Endometrium (tissue), 2 donors: ENCODE measurements at regions not wholly inside any gene's neighbourhood (a gene's known extent, or its start where the extent isn't known, plus 50 kb on each side); places are given as distances from the start of the nearest gene placed in this dataset.

Experiments
- FAIRE-seq: peaks from 2 replicates; lab custom pipeline; 2012; peaks lifted over from hg19 to GRCh38; lab: Jason Lieb, UNC
- donor health status: control.
- donor health status: control.

GRCh38 chr17:74051348-74051747, 152.1 kb upstream of the RPL38 start:
- FAIRE-seq: no peak

GRCh38 chr17:74052993-74053711, 150.3 kb upstream of the RPL38 start:
- no peak for FAIRE-seq

- FAIRE-seq: no peak
These were observed 149.8 kb upstream of the RPL38 start for GRCh38 chr17:74053712-74054078.

GRCh38 chr17:74054249-74054648, 149.2 kb upstream of the RPL38 start:
- FAIRE-seq: no peak

GRCh38 chr17:74055508-74056160, 147.8 kb upstream of the RPL38 start:
- no peak for FAIRE-seq

DNA sequence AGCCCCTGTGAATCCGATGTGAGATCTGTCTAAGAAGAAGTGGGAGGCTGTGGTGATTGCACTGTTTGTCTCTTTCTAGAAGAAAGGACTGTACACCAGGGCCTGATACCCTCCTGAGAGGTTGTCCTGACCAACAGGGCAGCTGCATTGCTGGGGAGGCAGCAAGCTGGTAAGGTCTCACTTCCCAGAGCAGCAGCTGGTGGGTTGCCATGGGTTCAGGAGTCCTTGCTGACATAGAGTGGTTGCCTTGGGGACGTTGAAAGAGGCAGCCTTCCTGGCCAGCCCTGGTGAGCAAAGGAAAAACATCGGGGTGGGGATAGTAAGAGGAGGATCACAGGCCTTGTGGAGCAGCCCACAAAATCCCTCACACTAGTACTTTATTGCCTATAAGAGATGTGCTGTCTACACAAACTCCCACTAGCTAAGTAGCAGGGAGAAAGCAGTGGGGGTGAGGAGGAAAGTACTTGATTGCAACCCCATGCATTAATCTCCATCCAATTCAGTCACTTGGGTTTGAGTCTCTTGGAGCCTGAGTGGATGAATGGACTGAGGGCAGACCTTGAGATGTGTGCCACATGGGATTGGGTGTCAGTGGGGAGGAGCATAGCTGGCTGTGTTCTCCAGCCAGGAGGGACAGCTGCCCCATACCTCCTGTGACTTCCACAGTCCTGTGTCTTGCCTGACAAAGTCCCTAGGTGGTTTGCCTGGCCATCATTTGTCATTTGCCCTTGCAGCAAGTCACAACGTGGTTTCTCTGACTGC, 143.8 kb upstream of the RPL38 start:
- FAIRE-seq: no peak

GRCh38 chr17:74061758-74062157, 141.7 kb upstream of the RPL38 start:
- no peak for FAIRE-seq

GRCh38 chr17:74062234-74062633, 141.2 kb upstream of the RPL38 start:
- no peak for FAIRE-seq

- FAIRE-seq: no peak
These were observed 140.0 kb upstream of the RPL38 start for GRCh38 chr17:74063439-74063838.

GRCh38 chr17:74070374-74070773, 133.1 kb upstream of the RPL38 start:
- no peak for FAIRE-seq

DNA sequence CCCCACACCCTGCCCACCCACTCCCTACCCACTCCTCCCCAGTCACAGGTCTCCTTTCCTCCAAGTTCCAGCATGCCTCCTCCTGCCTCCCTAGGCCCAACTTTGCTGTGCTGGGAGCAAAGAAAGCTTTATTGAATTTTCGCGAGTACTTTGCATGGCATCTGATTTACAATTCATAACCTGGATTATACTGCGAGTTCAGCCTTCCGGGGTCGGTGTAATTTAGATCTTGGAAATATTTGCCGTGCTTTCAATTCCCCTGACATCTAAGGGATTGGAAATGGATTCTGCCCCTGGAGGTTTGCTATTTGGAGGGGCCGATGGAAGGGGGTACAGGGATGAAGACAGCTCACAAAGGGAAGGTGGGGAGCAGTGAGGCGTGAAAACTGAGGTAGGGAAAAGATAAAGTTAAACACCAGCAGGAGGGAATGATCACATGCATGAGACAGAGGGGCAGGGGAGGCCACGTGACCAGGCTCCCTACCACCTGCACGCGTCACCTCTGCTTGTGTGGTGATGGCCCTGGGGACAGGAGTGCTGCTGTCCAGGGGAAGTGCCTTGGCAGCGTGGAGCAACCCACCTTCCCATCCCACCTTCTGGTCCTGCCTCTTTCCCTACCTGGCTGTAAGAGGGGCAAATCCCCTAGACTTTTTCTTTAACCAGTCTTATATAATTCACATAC, 132.3 kb upstream of the RPL38 start:
- FAIRE-seq: no peak

DNA sequence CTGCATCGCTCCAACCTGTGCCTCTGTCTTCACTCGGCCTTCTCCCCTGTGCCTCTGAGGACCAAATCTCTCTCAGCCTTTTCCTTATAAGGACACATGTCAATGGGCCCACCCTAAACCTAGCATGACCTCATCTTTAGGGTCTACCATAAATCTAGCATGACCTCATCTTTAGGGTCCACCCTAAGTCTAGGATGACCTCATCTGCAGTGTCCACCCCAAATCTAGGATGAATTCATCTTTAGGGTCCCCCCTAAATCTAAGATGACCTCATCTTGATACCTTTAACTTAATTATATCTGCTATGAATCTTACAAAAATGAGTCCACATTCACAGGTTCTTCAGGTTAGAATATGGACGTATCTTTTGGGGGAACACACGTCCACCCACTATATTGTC, 131.1 kb upstream of the RPL38 start:
- FAIRE-seq: no peak

DNA sequence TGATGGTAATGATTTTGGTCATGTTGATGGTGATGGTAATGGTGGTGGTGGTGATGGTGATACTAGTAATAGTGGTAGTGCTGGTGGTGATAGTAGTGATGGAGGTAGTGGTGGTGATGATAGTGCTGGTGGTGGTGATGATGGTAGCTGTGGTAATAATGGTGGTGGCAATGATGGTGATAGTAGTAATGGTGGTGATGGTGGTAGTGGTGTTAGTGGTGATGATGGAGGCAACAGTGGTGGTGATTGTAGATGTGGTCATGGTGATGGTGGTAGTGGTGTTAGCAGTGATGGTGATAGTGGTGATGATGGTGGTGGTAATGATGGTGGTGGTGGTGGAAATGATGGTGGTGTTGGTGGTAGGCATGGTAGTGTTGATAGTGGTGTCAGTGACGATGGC, 127.0 kb upstream of the RPL38 start:
- FAIRE-seq: no peak

DNA sequence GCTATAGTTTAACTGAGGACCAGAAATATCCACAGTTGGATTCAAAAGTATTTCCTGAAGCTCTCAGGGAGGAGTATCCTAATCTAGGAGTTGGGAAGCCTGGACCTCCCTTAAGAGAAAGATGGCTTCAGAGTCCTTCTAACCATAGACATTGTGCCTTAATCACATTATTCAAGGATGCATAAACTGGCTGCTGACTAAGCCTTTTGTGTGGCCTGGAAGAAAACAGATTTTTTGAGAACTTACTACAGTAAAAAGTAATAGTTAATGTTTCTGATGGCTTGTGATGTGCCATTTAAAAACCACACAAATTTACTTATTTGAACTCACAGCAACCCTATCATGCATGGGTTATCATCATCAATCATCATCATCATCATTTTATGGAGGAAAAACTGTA, 126.2 kb upstream of the RPL38 start:
- no peak for FAIRE-seq

- no peak for FAIRE-seq
These were observed 125.0 kb upstream of the RPL38 start for GRCh38 chr17:74078363-74078941.

DNA sequence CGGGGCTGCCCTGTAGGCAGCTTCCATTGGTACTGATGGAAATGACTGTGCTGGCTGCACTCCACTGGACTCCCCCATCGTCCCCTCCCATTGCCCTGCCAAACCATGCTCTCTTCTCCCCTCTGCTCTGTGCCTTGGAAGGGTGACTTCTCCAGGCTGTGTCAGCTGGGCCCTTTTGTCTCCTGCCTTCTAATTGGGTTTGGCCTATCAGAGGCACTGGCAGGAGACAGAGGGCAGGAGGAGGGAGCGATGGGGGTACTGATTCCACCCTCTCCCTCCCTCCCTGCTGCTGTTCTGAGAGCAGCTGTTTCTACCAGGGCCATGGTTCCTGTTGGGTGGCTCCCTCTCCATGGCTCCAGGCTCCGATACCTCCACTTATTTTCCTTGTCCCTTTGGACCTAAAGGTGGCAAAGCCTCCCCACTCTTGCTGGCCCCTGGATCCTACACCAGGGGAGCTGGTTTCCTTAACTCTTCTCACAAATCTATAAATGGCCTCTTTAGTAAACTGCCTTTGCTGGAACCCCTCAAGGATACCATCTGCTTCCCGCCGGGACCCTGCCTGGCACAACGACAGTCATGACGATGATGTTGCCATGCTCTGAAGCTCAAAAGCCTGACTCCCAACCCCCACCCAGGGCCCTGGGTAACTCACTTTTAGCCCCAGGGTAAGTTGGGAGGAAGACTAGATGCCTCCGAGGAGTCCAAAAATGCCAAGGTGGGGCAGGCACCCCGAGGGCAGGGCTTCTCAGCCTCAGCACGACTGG, 123.8 kb upstream of the RPL38 start:
- no peak for FAIRE-seq

- FAIRE-seq: no peak
These were observed 122.6 kb upstream of the RPL38 start for GRCh38 chr17:74080656-74081582.

GRCh38 chr17:74082886-74083285, 120.6 kb upstream of the RPL38 start:
- FAIRE-seq: no peak

GRCh38 chr17:74083321-74083720, 120.2 kb upstream of the RPL38 start:
- no peak for FAIRE-seq

GRCh38 chr17:74085434-74085833, 118.0 kb upstream of the RPL38 start:
- FAIRE-seq: no peak
